NCI-H526 treated with DMSO at 0.1 percent for 48 hours (cell line): ENCODE measurements at regions not wholly inside any gene's neighbourhood (a gene's known extent, or its start where the extent isn't known, plus 50 kb on each side); places are given as distances from the start of the nearest gene placed in this dataset.
A peak's percentile ranks its signal among the peaks of the same experiment; 100 is the strongest.

Experiments
- DNase-seq: peaks from one replicate; lab custom pipeline; 2025; lab: John Stamatoyannopoulos, UW

GRCh38 chr2:120674246-120675170 is 61.2 kb upstream of the GLI2 start:
- no peak for DNase-seq

GRCh38 chr2:120675460-120676130 is 60.1 kb upstream of the GLI2 start:
- DNase-seq = no peak

- DNase-seq = no peak
Observed at GRCh38 chr2:120677221-120677620, 58.4 kb upstream of the GLI2 start.

- no peak for DNase-seq
Observed at GRCh38 chr2:120677696-120678247, 57.9 kb upstream of the GLI2 start.

DNA sequence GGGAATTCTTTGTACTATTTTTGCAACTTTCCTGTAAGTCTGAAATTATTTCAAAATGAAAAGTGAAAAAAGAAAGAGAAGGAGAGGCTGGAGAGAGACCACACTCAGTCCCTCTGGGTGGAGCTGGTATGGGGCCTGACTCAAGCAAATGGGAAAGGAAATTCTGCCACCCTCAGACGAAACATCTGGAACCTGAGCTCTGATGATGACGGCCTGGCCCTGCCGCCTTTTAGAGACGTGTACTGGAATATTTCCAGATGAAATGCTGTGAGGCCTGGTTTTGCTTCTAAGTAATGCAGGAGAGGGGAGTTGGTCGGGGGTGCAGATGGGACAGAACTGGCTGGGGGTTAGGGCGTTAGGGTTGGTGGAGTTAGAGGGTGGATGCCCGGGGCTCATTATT is 57.4 kb upstream of the GLI2 start:
- no peak for DNase-seq

- DNase-seq = no peak
Observed at GRCh38 chr2:120678926-120679325, 56.7 kb upstream of the GLI2 start.

DNA sequence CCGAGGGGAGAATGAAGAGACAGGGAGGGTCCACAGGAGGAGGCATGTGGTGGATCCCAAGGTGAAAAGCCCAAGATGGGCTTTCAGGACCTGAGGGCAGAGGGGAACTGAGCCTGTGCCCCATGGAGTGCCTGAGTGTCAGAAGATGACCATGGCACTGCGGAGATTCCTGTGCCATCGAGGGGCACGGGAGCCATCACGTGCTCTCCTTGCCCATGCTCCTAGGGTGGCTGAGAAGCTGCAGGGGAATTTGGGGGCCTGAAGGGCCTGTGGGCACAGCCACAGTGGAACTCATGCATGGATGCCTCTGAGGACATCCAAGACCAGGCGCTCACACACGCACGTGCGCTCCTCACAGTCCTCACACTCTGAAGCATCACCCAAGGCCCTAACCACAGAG is 56.1 kb upstream of the GLI2 start:
- no peak for DNase-seq

- peak; percentile 42 for DNase-seq
Observed at GRCh38 chr2:120680136-120680761, 55.4 kb upstream of the GLI2 start.

DNA sequence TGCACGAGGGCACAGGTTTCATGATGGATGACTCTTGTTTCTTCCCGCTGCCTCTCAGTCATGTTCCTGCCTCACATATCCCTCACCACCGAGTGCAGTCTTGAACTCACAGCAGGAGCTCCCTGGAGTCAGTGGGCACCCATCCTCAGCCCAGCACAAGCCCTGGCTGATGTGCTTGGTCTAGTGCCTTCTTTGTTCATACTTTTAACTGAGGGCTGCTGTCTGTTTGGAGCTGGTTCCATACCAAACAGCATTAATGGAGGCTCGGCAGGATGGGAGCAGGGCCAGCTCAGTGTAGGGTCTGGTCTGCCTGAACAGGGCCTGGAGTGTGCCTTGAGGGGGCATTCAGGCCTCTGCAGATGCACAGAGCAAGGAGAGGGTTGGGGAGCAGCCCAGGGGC is 54.5 kb upstream of the GLI2 start:
- no peak for DNase-seq

- no peak for DNase-seq
Observed at GRCh38 chr2:120681696-120682288, 53.9 kb upstream of the GLI2 start.

- no peak for DNase-seq
Observed at GRCh38 chr2:120682654-120683053, 53.0 kb upstream of the GLI2 start.

- DNase-seq = no peak
Observed at GRCh38 chr2:120683081-120683480, 52.6 kb upstream of the GLI2 start.

DNA sequence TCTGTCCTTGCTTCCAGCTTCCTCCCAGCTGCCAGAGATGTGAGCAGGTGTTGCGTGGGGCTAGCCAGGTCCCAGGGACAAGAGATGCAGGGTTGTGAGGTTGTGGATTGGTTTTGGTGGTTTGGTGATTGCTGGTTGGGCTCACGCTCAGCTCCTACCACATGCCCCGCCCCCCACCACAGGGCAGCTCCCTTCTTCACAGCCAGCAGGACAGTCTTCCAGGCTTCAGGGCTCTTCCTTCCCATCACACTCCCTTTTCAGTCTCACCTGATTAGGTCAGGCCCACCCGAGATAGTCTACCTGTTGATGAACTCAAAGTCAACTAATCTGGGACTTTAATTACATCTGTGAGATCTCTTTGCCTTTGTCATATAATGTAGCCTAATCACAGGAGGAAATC is 52.0 kb upstream of the GLI2 start:
- DNase-seq = no peak

DNA sequence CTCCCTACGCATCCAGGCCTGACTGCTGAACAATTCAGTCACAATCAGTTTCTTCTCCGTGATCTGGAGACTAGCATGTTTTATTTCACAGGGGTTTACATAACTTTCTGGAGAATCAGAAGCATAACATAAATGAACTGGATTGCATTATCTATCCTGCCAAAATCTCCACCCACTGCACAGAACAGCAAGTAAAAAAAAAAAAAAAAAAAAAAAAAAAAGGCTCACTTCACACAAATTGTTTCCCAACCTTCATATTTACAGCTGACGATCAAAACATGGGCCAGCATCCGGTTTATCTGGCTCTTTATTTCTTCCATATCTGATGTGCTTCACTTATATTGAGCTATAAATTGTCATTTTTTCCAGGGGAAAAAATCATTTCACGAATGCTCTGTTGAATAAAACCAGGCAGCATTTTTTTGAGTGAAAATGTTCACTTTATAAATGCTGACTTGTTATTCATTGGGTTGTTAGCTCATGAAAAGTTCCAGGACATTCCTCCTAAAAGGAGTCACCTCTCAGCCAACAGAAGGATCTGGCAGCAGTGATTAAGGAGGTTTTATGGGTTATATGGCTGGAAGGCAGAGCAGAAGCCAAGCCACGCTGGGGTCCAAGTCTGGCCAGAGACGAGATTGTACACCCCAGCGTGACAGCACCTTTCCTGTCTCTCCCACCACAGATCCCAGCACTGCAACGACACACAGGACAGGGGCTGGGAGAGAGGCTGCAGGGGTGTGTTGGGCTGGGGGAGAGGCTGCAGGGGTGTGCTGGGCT is 51.2 kb upstream of the GLI2 start:
- no peak for DNase-seq

DNA sequence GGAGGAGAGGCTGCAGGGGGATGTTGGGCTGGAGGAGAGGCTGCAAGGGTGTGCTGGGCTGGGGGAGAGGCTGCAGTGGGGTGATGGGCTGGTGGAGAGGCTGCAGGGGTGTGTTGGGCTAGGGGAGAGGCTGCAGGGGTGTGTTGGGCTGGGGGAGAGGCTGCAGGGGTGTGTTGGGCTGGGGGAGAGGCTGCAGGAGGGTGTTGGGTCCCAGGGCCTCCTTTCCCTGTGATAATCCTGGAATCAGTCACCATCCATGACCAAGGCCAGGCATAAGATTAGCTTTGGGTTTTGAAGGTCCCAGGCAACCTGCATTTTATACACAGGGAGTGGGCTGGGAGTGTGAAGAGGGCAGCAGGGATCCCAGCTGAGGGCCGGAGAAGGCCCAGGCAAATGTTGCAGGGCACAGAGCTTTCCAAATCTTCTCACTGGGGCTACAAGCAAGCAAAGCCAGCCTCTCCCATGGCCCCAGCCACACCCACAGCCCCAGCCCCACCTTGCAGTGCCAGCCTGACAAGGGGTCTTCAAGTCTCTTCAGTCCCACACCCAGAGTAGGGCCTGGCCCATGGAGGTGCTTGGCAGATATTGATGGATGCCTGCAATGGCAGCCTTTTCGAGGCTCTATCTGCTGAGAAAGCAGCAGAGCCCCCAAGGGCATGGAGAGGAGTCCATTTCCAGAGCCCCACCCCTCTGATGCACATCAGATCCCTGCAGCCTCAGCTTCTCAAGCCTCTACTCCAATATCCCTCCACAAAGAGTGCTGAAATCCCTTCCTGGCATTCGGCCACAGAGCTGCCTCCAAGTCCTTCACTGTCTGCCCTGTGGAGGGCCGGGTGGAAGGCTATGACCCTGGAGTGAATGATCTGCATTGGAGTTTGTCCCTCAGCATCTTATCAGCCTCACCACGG is 50.3 kb upstream of the GLI2 start:
- no peak for DNase-seq
